IMR-90 (cell line): ENCODE measurements at regions not wholly inside any gene's neighbourhood (a gene's known extent, or its start where the extent isn't known, plus 50 kb on each side); places are given as distances from the start of the nearest gene placed in this dataset.

ENCODE experiments used
- ATAC-seq: fragments of 200-7000 bp; cut with Tn5 transposase; 2 replicates; pipeline ENCODE4 v1.9.1; 2020; ENCODE audit warnings: low read depth, mild to moderate bottlenecking, moderate library complexity
- BruUV-seq: library from RNA; stranded (reverse); fragments of 400-500 nt; replicated peaks from 2 replicates; lab custom pipeline; 2021; lab: Mats Ljungman, UMichigan
- CTCF ChIA-PET: fragments of 300-600 bp; formaldehyde crosslinking; extraction: SDS; loops from one replicate; lab custom pipeline; 2021; ENCODE audit warnings: antibody characterized with exemption; lab: Yijun Ruan, JAX
- POLR2A ChIA-PET: fragments of 300-600 bp; sonication (Branson Sonifier 250); formaldehyde crosslinking; loops from one replicate; lab custom pipeline; 2022; ENCODE audit warnings: antibody characterized with exemption; ENCODE audit not compliant: unreplicated experiment; lab: Charles Lee
- DNase-seq: peaks from one replicate; pipeline ENCODE4 v3.0.0; 2013
- H2AFZ ChIP-seq: replicated peaks from 2 replicates; pipeline ENCODE3; 2013; ENCODE audit warnings: low read length, mild to moderate bottlenecking; ENCODE audit not compliant: poor library complexity
- H2AK5ac ChIP-seq: 2 replicates; pipeline ENCODE4 v1.6.1; 2013; ENCODE audit warnings: low read depth, low read length, inconsistent platforms
- H2AK9ac ChIP-seq: replicated peaks from 2 replicates; pipeline ENCODE3; 2013; ENCODE audit warnings: mild to moderate bottlenecking, low read depth, low read length, moderate library complexity; ENCODE audit not compliant: poor library complexity
- H2BK120ac ChIP-seq: 2 replicates; pipeline ENCODE4 v1.6.1; 2013; ENCODE audit warnings: low read depth, low read length, inconsistent platforms
- H2BK15ac ChIP-seq: 3 replicates; pipeline ENCODE4 v1.6.1; 2013; ENCODE audit warnings: low read depth, low read length, inconsistent platforms
- H2BK20ac ChIP-seq: 2 replicates; pipeline ENCODE4 v1.6.1; 2013; ENCODE audit warnings: low read depth, mild to moderate bottlenecking, inconsistent platforms, low read length, moderate library complexity
- H2BK5ac ChIP-seq: 2 replicates; pipeline ENCODE4 v1.6.1; 2013; ENCODE audit warnings: mild to moderate bottlenecking, low read depth, low read length, inconsistent platforms; ENCODE audit not compliant: poor library complexity, severe bottlenecking
- H3K14ac ChIP-seq: replicated peaks from 2 replicates; pipeline ENCODE4 v1.6.1; 2013; ENCODE audit warnings: low read depth, low read length, inconsistent platforms
- H3K18ac ChIP-seq: 2 replicates; pipeline ENCODE4 v1.6.1; 2013; ENCODE audit warnings: low read depth, low read length, control low read depth
- H3K23ac ChIP-seq: 2 replicates; pipeline ENCODE4 v1.6.1; 2013; ENCODE audit warnings: low read depth, low read length, inconsistent platforms
- H3K27ac ChIP-seq: 2 replicates; pipeline ENCODE4 v1.5.1; 2013; ENCODE audit warnings: mild to moderate bottlenecking, control low read depth, low read length; ENCODE audit not compliant: insufficient read depth
- H3K27me3 ChIP-seq: 2 replicates; pipeline ENCODE4 v1.6.1; 2013; ENCODE audit warnings: low read length; ENCODE audit not compliant: control insufficient read depth, insufficient read depth
- H3K36me3 ChIP-seq: 2 replicates; pipeline ENCODE4 v1.6.1; 2013; ENCODE audit warnings: low read length, mixed read lengths; ENCODE audit not compliant: control insufficient read depth, insufficient read depth
- H3K4ac ChIP-seq: 2 replicates; pipeline ENCODE4 v1.6.1; 2013; ENCODE audit warnings: low read depth, low read length, inconsistent platforms
- H3K4me1 ChIP-seq: 2 replicates; pipeline ENCODE4 v1.6.1; 2013; ENCODE audit warnings: low read length, mixed read lengths; ENCODE audit not compliant: control insufficient read depth, insufficient read depth
- H3K4me2 ChIP-seq: 2 replicates; pipeline ENCODE4 v1.6.1; 2013; ENCODE audit warnings: low read depth, mild to moderate bottlenecking, control low read depth, low read length, moderate library complexity
- H3K4me3 ChIP-seq: 2 replicates; pipeline ENCODE4 v1.5.1; 2013; ENCODE audit warnings: low read depth, mild to moderate bottlenecking, control low read depth, low read length, moderate library complexity; ENCODE audit not compliant: insufficient read depth
- H3K56ac ChIP-seq: 2 replicates; pipeline ENCODE4 v1.6.1; 2013; ENCODE audit warnings: low read length, inconsistent platforms; ENCODE audit not compliant: insufficient read depth; ENCODE audit errors: extremely low read depth
- H3K79me1 ChIP-seq, 2 experiments: 2 replicates each; pipeline ENCODE4 v1.6.1; 2013; ENCODE audit warnings: low read length in 2 of 2, inconsistent platforms in 1 of 2, low read depth in 1 of 2
- H3K9ac ChIP-seq: 2 replicates; pipeline ENCODE4 v1.6.1; 2013; ENCODE audit warnings: low read depth, low read length, control low read depth
- H3K9me1 ChIP-seq: 2 replicates; pipeline ENCODE4 v1.6.1; 2013; ENCODE audit warnings: low read length, inconsistent platforms; ENCODE audit not compliant: insufficient read depth
- H3K9me3 ChIP-seq: 2 replicates; pipeline ENCODE4 v1.6.1; 2013; ENCODE audit warnings: low read length; ENCODE audit not compliant: control insufficient read depth, insufficient read depth
- H4K20me1 ChIP-seq: 2 replicates; pipeline ENCODE4 v1.6.1; 2013; ENCODE audit warnings: low read length, inconsistent platforms; ENCODE audit not compliant: insufficient read depth
- H4K5ac ChIP-seq: 2 replicates; pipeline ENCODE4 v1.6.1; 2013; ENCODE audit warnings: mild to moderate bottlenecking, low read depth, low read length, control low read depth
- H4K8ac ChIP-seq, 2 experiments: 2 replicates each; pipeline ENCODE4 v1.6.1; 2013; ENCODE audit warnings: low read depth in 2 of 2, low read length in 2 of 2, control low read depth in 1 of 2, inconsistent platforms in 1 of 2
- H4K91ac ChIP-seq: 2 replicates; pipeline ENCODE4 v1.6.1; 2013; ENCODE audit warnings: low read depth, low read length, inconsistent platforms; ENCODE audit not compliant: insufficient read depth
- BHLHE40 ChIP-seq: fragments of 150-350 bp; IDR thresholded peaks from 2 replicates; pipeline ENCODE4 v1.6.1; 2016; ENCODE audit warnings: mild to moderate bottlenecking, low read depth, low read length
- CEBPB ChIP-seq: IDR thresholded peaks from 2 replicates; pipeline ENCODE4 v1.6.1; 2012; ENCODE audit warnings: low read depth, low read length, improper control_type of control experiment
- ELK1 ChIP-seq: fragments of 150-350 bp; IDR thresholded peaks from 2 replicates; pipeline ENCODE4 v1.6.1; 2016; ENCODE audit warnings: low read depth, mild to moderate bottlenecking, low read length, moderate library complexity, borderline replicate concordance
- MAFK ChIP-seq: IDR thresholded peaks from 2 replicates; pipeline ENCODE4 v1.6.1; 2012; ENCODE audit warnings: low read depth, low read length, improper control_type of control experiment
- MAZ ChIP-seq: IDR thresholded peaks from 2 replicates; pipeline ENCODE4 v1.6.1; 2012; ENCODE audit warnings: low read depth, mild to moderate bottlenecking, low read length, improper control_type of control experiment, moderate library complexity, borderline replicate concordance
- MXI1 ChIP-seq: IDR thresholded peaks from 2 replicates; pipeline ENCODE4 v1.6.1; 2012; ENCODE audit warnings: low read depth, mild to moderate bottlenecking, low read length, moderate library complexity, borderline replicate concordance
- NFE2L2 ChIP-seq: fragments of 150-350 bp; IDR thresholded peaks from 2 replicates; pipeline ENCODE4 v1.6.1; 2016; ENCODE audit warnings: low read depth, mild to moderate bottlenecking, low read length
- POLR2A ChIP-seq: IDR thresholded peaks from 2 replicates; pipeline ENCODE4 v1.6.1; 2012; ENCODE audit warnings: mild to moderate bottlenecking, low read depth, low read length
- RAD21 ChIP-seq: IDR thresholded peaks from 2 replicates; pipeline ENCODE4 v1.6.1; 2012; ENCODE audit warnings: low read length, improper control_type of control experiment
- RFX5 ChIP-seq: IDR thresholded peaks from 2 replicates; pipeline ENCODE4 v1.8.0; 2012; ENCODE audit warnings: low read depth, mild to moderate bottlenecking, low read length, moderate library complexity
- SMC3 ChIP-seq: fragments of 150-350 bp; IDR thresholded peaks from 2 replicates; pipeline ENCODE4 v1.6.1; 2016; ENCODE audit warnings: low read depth, mild to moderate bottlenecking, antibody characterized with exemption, low read length, moderate library complexity
- USF2 ChIP-seq: fragments of 150-350 bp; IDR thresholded peaks from 2 replicates; pipeline ENCODE4 v1.6.1; 2017; ENCODE audit warnings: mild to moderate bottlenecking, antibody characterized with exemption, low read length, low read depth
- WGBS, 2 experiments: methylation state at CpG; one replicate each; pipeline versions ENCODE4 v1.1.5 to v1.1.7; 2013; ENCODE audit warnings: missing lambda C conversion rate in 2 of 2; ENCODE audit not compliant: insufficient read length in 1 of 2; ENCODE audit errors: extremely low coverage in 2 of 2; 5-methylcytosine and 5-hydroxymethylcytosine counted together
- dilution Hi-C: fragments of 300-500 bp; cut with HindIII; formaldehyde crosslinking; loops from one replicate; pipeline ENCODE4 v1.14.3; 2018; ENCODE audit warnings: low sequenced_read_pairs; ENCODE audit not compliant: unreplicated experiment
- in situ Hi-C: fragments of 300-500 bp; cut with MboI; formaldehyde crosslinking; loops from 3 replicates; pipeline ENCODE4 v1.14.3; 2019; ENCODE audit warnings: low sequenced_read_pairs, inconsistent platforms, mixed read lengths
- intact Hi-C: fragments of 100-400 bp; cut with micrococcal nuclease; formaldehyde crosslinking; loops from 2 replicates; pipeline ENCODE4 v1.10.0; 2022

DNA sequence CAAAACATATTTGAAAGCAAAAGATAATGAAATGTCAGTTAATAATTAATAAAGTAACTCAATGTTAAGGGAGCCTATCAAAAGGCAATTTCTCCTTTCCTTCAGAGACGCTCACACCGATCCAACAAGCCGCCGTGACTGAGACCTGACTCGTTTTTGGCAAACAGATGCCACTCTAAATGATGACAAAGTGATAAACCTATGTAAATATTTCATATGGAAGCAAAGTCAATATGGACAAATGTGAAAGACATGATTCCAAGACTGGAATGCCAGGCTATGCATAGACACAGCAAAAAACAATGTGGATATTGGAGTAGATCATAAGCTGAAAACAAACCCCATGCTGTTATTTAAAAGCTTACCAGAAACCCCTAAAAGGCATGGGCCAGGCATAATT lies 137.2 kb upstream of the SUCLG2 start:
- ATAC-seq (no peak), DNase-seq (no peak)
- no peaks in the 10 kb centered on the region for H3K36me3 ChIP-seq
- no peak overlapping the region for H4K91ac ChIP-seq
- no peak overlapping the region for H3K4me2 ChIP-seq
- no peak overlapping the region for H4K5ac ChIP-seq
- H3K4ac ChIP-seq, result no peak overlapping the region
- intact Hi-C loops, result no loop called here
- in situ Hi-C loops, result loop anchor here (5.0 kb wide), 1 partner anchor 679 kb away; no protein-coding TSS in a partner anchor
- H3K9me3 ChIP-seq, result no peaks in the 10 kb centered on the region
- no peak overlapping the region for H2BK15ac ChIP-seq
- H2AK5ac ChIP-seq, result no peak overlapping the region
- dilution Hi-C loops, result no loop called here
- no peaks in the 10 kb centered on the region for H3K79me1 ChIP-seq
- H3K56ac ChIP-seq, result no peak overlapping the region
- H3K9ac ChIP-seq, result no peak overlapping the region
- CTCF ChIA-PET, result no interaction called here
- no peak overlapping the region for H2BK120ac ChIP-seq
- H3K18ac ChIP-seq, result no peak overlapping the region
- POLR2A ChIA-PET, result no interaction called here
- no peak overlapping the region for H3K23ac ChIP-seq
- H3K4me1 ChIP-seq, result no peaks in the 10 kb centered on the region
- H4K8ac ChIP-seq, result no peak overlapping the region
- BruUV-seq, result no TSS peak
- no peak overlapping the region for H2BK5ac ChIP-seq
- TF ChIP-seq POLR2A (no peak), RAD21 (no peak), MAFK (no peak), NFE2L2 (no peak), USF2 (no peak), CEBPB (no peak), MXI1 (no peak), RFX5 (no peak), ELK1 (no peak), MAZ (no peak), SMC3 (no peak), BHLHE40 (no peak)
- H3K27ac ChIP-seq, result no peak overlapping the region
- no peaks in the 10 kb centered on the region for H3K9me1 ChIP-seq
- no peak overlapping the region for H2BK20ac ChIP-seq
- no CpG with 5 or more reads among the region's 5 CpGs for WGBS, 2 experiments
- H3K4me3 ChIP-seq, result no peak overlapping the region
- H3K14ac ChIP-seq, result no peak overlapping the region
- H4K20me1 ChIP-seq, result no peaks in the 10 kb centered on the region
- H2AK9ac ChIP-seq, result no peak overlapping the region
- H3K27me3 ChIP-seq, result no peaks in the 10 kb centered on the region
- no peak overlapping the region for H2AFZ ChIP-seq
